IMR-90 (cell line): ENCODE measurements at regions not wholly inside any gene's neighbourhood (a gene's known extent, or its start where the extent isn't known, plus 50 kb on each side); places are given as distances from the start of the nearest gene placed in this dataset.

Experiments
- ATAC-seq: fragments of 200-7000 bp; cut with Tn5 transposase; 2 replicates; pipeline ENCODE4 v1.9.1; 2020; ENCODE audit warnings: low read depth, mild to moderate bottlenecking, moderate library complexity
- BruUV-seq: library from RNA; stranded (reverse); fragments of 400-500 nt; replicated peaks from 2 replicates; lab custom pipeline; 2021; lab: Mats Ljungman, UMichigan
- CTCF ChIA-PET: fragments of 300-600 bp; formaldehyde crosslinking; extraction: SDS; loops from one replicate; lab custom pipeline; 2021; ENCODE audit warnings: antibody characterized with exemption; lab: Yijun Ruan, JAX
- POLR2A ChIA-PET: fragments of 300-600 bp; sonication (Branson Sonifier 250); formaldehyde crosslinking; loops from one replicate; lab custom pipeline; 2022; ENCODE audit warnings: antibody characterized with exemption; ENCODE audit not compliant: unreplicated experiment; lab: Charles Lee
- DNase-seq: peaks from one replicate; pipeline ENCODE4 v3.0.0; 2013
- H2AFZ ChIP-seq: replicated peaks from 2 replicates; pipeline ENCODE3; 2013; ENCODE audit warnings: low read length, mild to moderate bottlenecking; ENCODE audit not compliant: poor library complexity
- H2AK5ac ChIP-seq: 2 replicates; pipeline ENCODE4 v1.6.1; 2013; ENCODE audit warnings: low read depth, low read length, inconsistent platforms
- H2AK9ac ChIP-seq: replicated peaks from 2 replicates; pipeline ENCODE3; 2013; ENCODE audit warnings: mild to moderate bottlenecking, low read depth, low read length, moderate library complexity; ENCODE audit not compliant: poor library complexity
- H2BK120ac ChIP-seq: 2 replicates; pipeline ENCODE4 v1.6.1; 2013; ENCODE audit warnings: low read depth, low read length, inconsistent platforms
- H2BK15ac ChIP-seq: 3 replicates; pipeline ENCODE4 v1.6.1; 2013; ENCODE audit warnings: low read depth, low read length, inconsistent platforms
- H2BK20ac ChIP-seq: 2 replicates; pipeline ENCODE4 v1.6.1; 2013; ENCODE audit warnings: low read depth, mild to moderate bottlenecking, inconsistent platforms, low read length, moderate library complexity
- H2BK5ac ChIP-seq: 2 replicates; pipeline ENCODE4 v1.6.1; 2013; ENCODE audit warnings: mild to moderate bottlenecking, low read depth, low read length, inconsistent platforms; ENCODE audit not compliant: poor library complexity, severe bottlenecking
- H3K14ac ChIP-seq: replicated peaks from 2 replicates; pipeline ENCODE4 v1.6.1; 2013; ENCODE audit warnings: low read depth, low read length, inconsistent platforms
- H3K18ac ChIP-seq: 2 replicates; pipeline ENCODE4 v1.6.1; 2013; ENCODE audit warnings: low read depth, low read length, control low read depth
- H3K23ac ChIP-seq: 2 replicates; pipeline ENCODE4 v1.6.1; 2013; ENCODE audit warnings: low read depth, low read length, inconsistent platforms
- H3K27ac ChIP-seq: 2 replicates; pipeline ENCODE4 v1.5.1; 2013; ENCODE audit warnings: mild to moderate bottlenecking, control low read depth, low read length; ENCODE audit not compliant: insufficient read depth
- H3K27me3 ChIP-seq: 2 replicates; pipeline ENCODE4 v1.6.1; 2013; ENCODE audit warnings: low read length; ENCODE audit not compliant: control insufficient read depth, insufficient read depth
- H3K36me3 ChIP-seq: 2 replicates; pipeline ENCODE4 v1.6.1; 2013; ENCODE audit warnings: low read length, mixed read lengths; ENCODE audit not compliant: control insufficient read depth, insufficient read depth
- H3K4ac ChIP-seq: 2 replicates; pipeline ENCODE4 v1.6.1; 2013; ENCODE audit warnings: low read depth, low read length, inconsistent platforms
- H3K4me1 ChIP-seq: 2 replicates; pipeline ENCODE4 v1.6.1; 2013; ENCODE audit warnings: low read length, mixed read lengths; ENCODE audit not compliant: control insufficient read depth, insufficient read depth
- H3K4me2 ChIP-seq: 2 replicates; pipeline ENCODE4 v1.6.1; 2013; ENCODE audit warnings: low read depth, mild to moderate bottlenecking, control low read depth, low read length, moderate library complexity
- H3K4me3 ChIP-seq: 2 replicates; pipeline ENCODE4 v1.5.1; 2013; ENCODE audit warnings: low read depth, mild to moderate bottlenecking, control low read depth, low read length, moderate library complexity; ENCODE audit not compliant: insufficient read depth
- H3K56ac ChIP-seq: 2 replicates; pipeline ENCODE4 v1.6.1; 2013; ENCODE audit warnings: low read length, inconsistent platforms; ENCODE audit not compliant: insufficient read depth; ENCODE audit errors: extremely low read depth
- H3K79me1 ChIP-seq, 2 experiments: 2 replicates each; pipeline ENCODE4 v1.6.1; 2013; ENCODE audit warnings: low read length in 2 of 2, inconsistent platforms in 1 of 2, low read depth in 1 of 2
- H3K9ac ChIP-seq: 2 replicates; pipeline ENCODE4 v1.6.1; 2013; ENCODE audit warnings: low read depth, low read length, control low read depth
- H3K9me1 ChIP-seq: 2 replicates; pipeline ENCODE4 v1.6.1; 2013; ENCODE audit warnings: low read length, inconsistent platforms; ENCODE audit not compliant: insufficient read depth
- H3K9me3 ChIP-seq: 2 replicates; pipeline ENCODE4 v1.6.1; 2013; ENCODE audit warnings: low read length; ENCODE audit not compliant: control insufficient read depth, insufficient read depth
- H4K20me1 ChIP-seq: 2 replicates; pipeline ENCODE4 v1.6.1; 2013; ENCODE audit warnings: low read length, inconsistent platforms; ENCODE audit not compliant: insufficient read depth
- H4K5ac ChIP-seq: 2 replicates; pipeline ENCODE4 v1.6.1; 2013; ENCODE audit warnings: mild to moderate bottlenecking, low read depth, low read length, control low read depth
- H4K8ac ChIP-seq, 2 experiments: 2 replicates each; pipeline ENCODE4 v1.6.1; 2013; ENCODE audit warnings: low read depth in 2 of 2, low read length in 2 of 2, control low read depth in 1 of 2, inconsistent platforms in 1 of 2
- H4K91ac ChIP-seq: 2 replicates; pipeline ENCODE4 v1.6.1; 2013; ENCODE audit warnings: low read depth, low read length, inconsistent platforms; ENCODE audit not compliant: insufficient read depth
- BHLHE40 ChIP-seq: fragments of 150-350 bp; IDR thresholded peaks from 2 replicates; pipeline ENCODE4 v1.6.1; 2016; ENCODE audit warnings: mild to moderate bottlenecking, low read depth, low read length
- CEBPB ChIP-seq: IDR thresholded peaks from 2 replicates; pipeline ENCODE4 v1.6.1; 2012; ENCODE audit warnings: low read depth, low read length, improper control_type of control experiment
- CHD1 ChIP-seq: IDR thresholded peaks from 2 replicates; pipeline ENCODE4 v1.6.1; 2012; ENCODE audit warnings: low read depth, low read length, improper control_type of control experiment
- CTCF ChIP-seq: conservative IDR thresholded peaks from 2 replicates; pipeline ENCODE4 v1.5.1; 2012; ENCODE audit warnings: mild to moderate bottlenecking, low read depth, low read length, improper control_type of control experiment
- ELK1 ChIP-seq: fragments of 150-350 bp; IDR thresholded peaks from 2 replicates; pipeline ENCODE4 v1.6.1; 2016; ENCODE audit warnings: low read depth, mild to moderate bottlenecking, low read length, moderate library complexity, borderline replicate concordance
- FOS ChIP-seq: fragments of 150-350 bp; IDR thresholded peaks from 2 replicates; pipeline ENCODE4 v1.6.1; 2016; ENCODE audit warnings: low read depth, low read length
- MAFK ChIP-seq: IDR thresholded peaks from 2 replicates; pipeline ENCODE4 v1.6.1; 2012; ENCODE audit warnings: low read depth, low read length, improper control_type of control experiment
- MAZ ChIP-seq: IDR thresholded peaks from 2 replicates; pipeline ENCODE4 v1.6.1; 2012; ENCODE audit warnings: low read depth, mild to moderate bottlenecking, low read length, improper control_type of control experiment, moderate library complexity, borderline replicate concordance
- MXI1 ChIP-seq: IDR thresholded peaks from 2 replicates; pipeline ENCODE4 v1.6.1; 2012; ENCODE audit warnings: low read depth, mild to moderate bottlenecking, low read length, moderate library complexity, borderline replicate concordance
- NFE2L2 ChIP-seq: fragments of 150-350 bp; IDR thresholded peaks from 2 replicates; pipeline ENCODE4 v1.6.1; 2016; ENCODE audit warnings: low read depth, mild to moderate bottlenecking, low read length
- POLR2A ChIP-seq: IDR thresholded peaks from 2 replicates; pipeline ENCODE4 v1.6.1; 2012; ENCODE audit warnings: mild to moderate bottlenecking, low read depth, low read length
- RAD21 ChIP-seq: IDR thresholded peaks from 2 replicates; pipeline ENCODE4 v1.6.1; 2012; ENCODE audit warnings: low read length, improper control_type of control experiment
- RCOR1 ChIP-seq: IDR thresholded peaks from 2 replicates; pipeline ENCODE4 v1.6.1; 2012; ENCODE audit warnings: mild to moderate bottlenecking, low read length, improper control_type of control experiment; ENCODE audit not compliant: insufficient replicate concordance
- RFX5 ChIP-seq: IDR thresholded peaks from 2 replicates; pipeline ENCODE4 v1.8.0; 2012; ENCODE audit warnings: low read depth, mild to moderate bottlenecking, low read length, moderate library complexity
- SMC3 ChIP-seq: fragments of 150-350 bp; IDR thresholded peaks from 2 replicates; pipeline ENCODE4 v1.6.1; 2016; ENCODE audit warnings: low read depth, mild to moderate bottlenecking, antibody characterized with exemption, low read length, moderate library complexity
- USF2 ChIP-seq: fragments of 150-350 bp; IDR thresholded peaks from 2 replicates; pipeline ENCODE4 v1.6.1; 2017; ENCODE audit warnings: mild to moderate bottlenecking, antibody characterized with exemption, low read length, low read depth
- WGBS, 2 experiments: methylation state at CpG; one replicate each; pipeline versions ENCODE4 v1.1.5 to v1.1.7; 2013; ENCODE audit warnings: missing lambda C conversion rate in 2 of 2; ENCODE audit not compliant: insufficient read length in 1 of 2; ENCODE audit errors: extremely low coverage in 2 of 2; 5-methylcytosine and 5-hydroxymethylcytosine counted together
- dilution Hi-C: fragments of 300-500 bp; cut with HindIII; formaldehyde crosslinking; loops from one replicate; pipeline ENCODE4 v1.14.3; 2018; ENCODE audit warnings: low sequenced_read_pairs; ENCODE audit not compliant: unreplicated experiment
- in situ Hi-C: fragments of 300-500 bp; cut with MboI; formaldehyde crosslinking; loops from 3 replicates; pipeline ENCODE4 v1.14.3; 2019; ENCODE audit warnings: low sequenced_read_pairs, inconsistent platforms, mixed read lengths
- intact Hi-C: fragments of 100-400 bp; cut with micrococcal nuclease; formaldehyde crosslinking; loops from 2 replicates; pipeline ENCODE4 v1.10.0; 2022

- Histone ChIP-seq H2AFZ (peak overlapping the region; percentile 45), H2BK20ac (peak overlapping the region; percentile 78; the same call in 1 of the 2 replicates), H2BK120ac (peak overlapping the region; percentile 74), H3K23ac (peak overlapping the region; percentile 65; the same call in 1 of the 2 replicates), H3K27ac (no peak overlapping the region), H3K56ac (no peak overlapping the region; the same call in 1 of the 2 replicates), H3K18ac (peak overlapping the region; percentile 77), H2BK15ac (peak overlapping the region; percentile 74; the same call in 2 of the 3 replicates), H3K4me2 (no peak overlapping the region), H3K14ac (peak overlapping the region; percentile 10; the same call in 1 of the 2 replicates), H4K91ac (peak overlapping the region; percentile 67), H4K20me1 (no peaks in the 10 kb centered on the region), H3K4me3 (no peak overlapping the region), H2AK5ac (no peak overlapping the region), H3K9me3 (peaks cover 3% of the 10 kb centered on the region; the same call in 1 of the 2 replicates), H3K36me3 (no peaks in the 10 kb centered on the region), H2AK9ac (no peak overlapping the region), H3K9me1 (peaks cover 5% of the 10 kb centered on the region), H4K8ac (peak overlapping the region; percentile 43 to 61; a peak in 1 of 4 replicates), H3K79me1 (0 out of 4 replicates have a peak, but pooled peaks cover 0 to 2% of the 10 kb centered on the region in 2 experiments), H2BK5ac (peak overlapping the region; percentile 61), H3K4me1 (peaks cover 18% of the 10 kb centered on the region), H3K9ac (no peak overlapping the region), H4K5ac (peak overlapping the region; percentile 80; the same call in 1 of the 2 replicates), H3K27me3 (no peaks in the 10 kb centered on the region), H3K4ac (peak overlapping the region; percentile 71; the same call in 1 of the 2 replicates)
- WGBS, 2 experiments: 60% methylated on average over 1 of the region's 3 CpGs; no CpG with 5 or more reads in 1 of the 2 experiments
- no peak for TF ChIP-seq RFX5
- no peak for TF ChIP-seq BHLHE40
- TF ChIP-seq MXI1: no peak
- no peak for TF ChIP-seq MAZ
- no peak for TF ChIP-seq CHD1
- TF ChIP-seq RAD21: no peak
- no peak for TF ChIP-seq ELK1
- no peak for TF ChIP-seq USF2
- TF ChIP-seq RCOR1: no peak
- TF ChIP-seq MAFK: no peak
- no peak for TF ChIP-seq SMC3
- no peak for TF ChIP-seq CEBPB
- no peak for TF ChIP-seq NFE2L2
- no peak for TF ChIP-seq CTCF
- no peak for TF ChIP-seq FOS
- TF ChIP-seq POLR2A: no peak
- peak; percentile 59 for ATAC-seq
- in situ Hi-C loops: no loop called here
- peak; percentile 42 for DNase-seq
- no TSS peak for BruUV-seq
- ChIA-PET CTCF (no interaction called here), POLR2A (no interaction called here)
- dilution Hi-C loops: no loop called here
- intact Hi-C loops: loop anchor here (5.0 kb wide), 1 partner anchor 115 kb away; no protein-coding TSS in a partner anchor
Observed at GRCh38 chr4:17072483-17072882, 174.0 kb upstream of the LDB2 start.
